Cardiac fibroblast (primary cell): ENCODE measurements at regions not wholly inside any gene's neighbourhood (a gene's known extent, or its start where the extent isn't known, plus 50 kb on each side); places are given as distances from the start of the nearest gene placed in this dataset.

Source experiments
- DNase-seq, 2 donors: peaks; one replicate each; pipeline versions ENCODE4 v3.0.0 to v3.0.0-alpha.2; 2010; ENCODE audit warnings: low read depth in 2 of 2
- H3K4me3 ChIP-seq, 2 donors: replicated peaks in 1 of 2; 1 replicate in 1 of 2; 2 replicates in 1 of 2; pipeline ENCODE4 v1.5.1; 2011; ENCODE audit warnings: low read depth in 2 of 2, low read length in 2 of 2, mild to moderate bottlenecking in 2 of 2, moderate library complexity in 1 of 2
- TF ChIP-seq, protein P1 (sequence below): IDR thresholded peaks from one replicate; pipeline ENCODE4 v1.5.1; 2011; ENCODE audit warnings: low read depth, mild to moderate bottlenecking, low read length, inconsistent platforms

DNA sequence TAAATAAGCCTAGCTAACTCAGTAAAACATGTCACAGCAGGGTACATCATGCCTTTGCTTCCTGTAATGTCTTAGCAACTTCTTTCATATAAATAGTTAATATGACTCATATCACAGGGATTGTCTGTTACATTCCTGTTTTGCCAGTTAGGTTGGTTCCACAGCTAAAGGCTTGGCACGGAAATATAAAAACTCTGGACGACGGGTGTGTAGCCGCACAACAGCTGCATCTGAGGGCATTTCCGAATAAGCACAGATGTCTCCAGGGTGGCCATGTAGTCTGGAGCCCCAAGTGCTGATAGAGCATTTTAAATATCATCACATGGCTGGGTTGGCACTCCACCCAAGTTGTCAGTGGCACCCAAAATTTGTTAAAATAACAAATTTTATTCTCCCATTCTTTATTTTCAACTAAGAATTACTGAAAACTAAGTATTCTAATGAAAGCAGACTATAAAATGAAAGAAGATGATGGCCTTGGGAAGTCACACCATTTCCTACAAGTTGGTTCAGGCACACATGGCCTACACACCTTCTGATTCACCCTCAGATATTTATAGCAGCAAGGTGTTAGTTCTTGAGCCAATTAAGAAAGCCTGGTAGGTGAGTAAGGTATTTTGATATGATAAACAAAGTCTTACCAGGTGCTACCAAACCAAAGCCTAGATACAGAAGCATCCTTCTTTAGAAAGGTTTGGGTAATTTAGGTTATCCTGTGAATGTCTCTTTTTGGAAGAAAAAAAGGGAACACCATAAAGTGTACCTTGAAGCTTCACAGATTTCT is 61.8 kb upstream of the STK17B start:
- H3K4me3 ChIP-seq, result no peak overlapping the region
- peak; percentile 76 to 87 for DNase-seq
- TF ChIP-seq, protein P1, sequence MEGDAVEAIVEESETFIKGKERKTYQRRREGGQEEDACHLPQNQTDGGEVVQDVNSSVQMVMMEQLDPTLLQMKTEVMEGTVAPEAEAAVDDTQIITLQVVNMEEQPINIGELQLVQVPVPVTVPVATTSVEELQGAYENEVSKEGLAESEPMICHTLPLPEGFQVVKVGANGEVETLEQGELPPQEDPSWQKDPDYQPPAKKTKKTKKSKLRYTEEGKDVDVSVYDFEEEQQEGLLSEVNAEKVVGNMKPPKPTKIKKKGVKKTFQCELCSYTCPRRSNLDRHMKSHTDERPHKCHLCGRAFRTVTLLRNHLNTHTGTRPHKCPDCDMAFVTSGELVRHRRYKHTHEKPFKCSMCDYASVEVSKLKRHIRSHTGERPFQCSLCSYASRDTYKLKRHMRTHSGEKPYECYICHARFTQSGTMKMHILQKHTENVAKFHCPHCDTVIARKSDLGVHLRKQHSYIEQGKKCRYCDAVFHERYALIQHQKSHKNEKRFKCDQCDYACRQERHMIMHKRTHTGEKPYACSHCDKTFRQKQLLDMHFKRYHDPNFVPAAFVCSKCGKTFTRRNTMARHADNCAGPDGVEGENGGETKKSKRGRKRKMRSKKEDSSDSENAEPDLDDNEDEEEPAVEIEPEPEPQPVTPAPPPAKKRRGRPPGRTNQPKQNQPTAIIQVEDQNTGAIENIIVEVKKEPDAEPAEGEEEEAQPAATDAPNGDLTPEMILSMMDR, result no peak

DNA sequence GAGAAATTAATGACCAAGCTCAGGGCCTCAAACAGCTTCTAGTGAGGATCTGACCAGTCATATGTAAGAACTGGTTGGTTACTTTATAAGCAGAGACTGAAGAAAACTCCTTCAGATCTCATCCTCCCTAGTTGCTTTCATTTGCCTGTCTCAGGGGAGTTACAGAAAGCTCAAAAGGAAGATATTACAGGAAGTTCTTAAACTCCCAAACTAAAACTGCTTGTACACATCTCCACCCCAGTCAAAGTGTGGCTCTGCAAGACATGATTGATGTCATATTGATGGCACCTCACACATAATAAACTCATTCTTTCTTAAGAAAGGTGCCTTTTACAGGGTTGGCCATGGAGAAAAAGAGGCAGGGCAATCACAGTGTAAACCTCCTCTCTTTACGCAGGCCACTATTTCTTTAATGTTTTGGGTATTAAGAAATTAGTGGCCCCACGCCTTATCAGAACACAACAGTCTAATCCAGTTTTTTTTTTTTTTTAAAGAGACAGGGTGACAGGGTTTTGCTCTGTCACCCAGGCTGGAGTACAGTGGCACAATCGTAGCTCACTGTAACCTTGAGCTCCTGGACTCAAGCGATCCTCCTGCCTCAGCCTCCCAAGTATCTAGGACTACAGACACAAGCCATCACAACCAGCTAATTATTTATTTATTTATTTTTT is 62.6 kb upstream of the STK17B start:
- H3K4me3 ChIP-seq, result no peak overlapping the region
- peak in 1 of 2 donors; percentile 67 for DNase-seq
- TF ChIP-seq, protein P1, result no peak

DNA sequence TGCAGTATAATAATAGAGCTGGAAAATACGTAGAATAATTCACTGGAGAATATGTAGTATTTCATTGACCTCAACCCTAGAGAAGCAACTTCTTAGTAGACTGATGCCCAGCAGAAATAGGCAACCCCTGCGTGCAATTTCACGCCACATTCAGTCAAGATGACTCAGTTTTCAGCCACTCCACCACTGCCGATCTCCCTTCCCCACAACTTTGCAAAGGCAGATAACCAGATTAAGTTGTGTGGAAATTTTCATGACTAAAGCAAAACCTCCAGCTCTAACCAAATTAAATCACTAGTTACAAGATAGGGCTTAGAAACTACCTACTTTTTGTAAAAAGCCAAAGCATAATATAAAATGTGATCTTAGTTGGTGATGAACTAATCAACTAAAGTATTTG is 63.3 kb upstream of the STK17B start:
- TF ChIP-seq, protein P1, result no peak
- peak; percentile 78 to 83 for DNase-seq
- H3K4me3 ChIP-seq, result no peak overlapping the region

DNA sequence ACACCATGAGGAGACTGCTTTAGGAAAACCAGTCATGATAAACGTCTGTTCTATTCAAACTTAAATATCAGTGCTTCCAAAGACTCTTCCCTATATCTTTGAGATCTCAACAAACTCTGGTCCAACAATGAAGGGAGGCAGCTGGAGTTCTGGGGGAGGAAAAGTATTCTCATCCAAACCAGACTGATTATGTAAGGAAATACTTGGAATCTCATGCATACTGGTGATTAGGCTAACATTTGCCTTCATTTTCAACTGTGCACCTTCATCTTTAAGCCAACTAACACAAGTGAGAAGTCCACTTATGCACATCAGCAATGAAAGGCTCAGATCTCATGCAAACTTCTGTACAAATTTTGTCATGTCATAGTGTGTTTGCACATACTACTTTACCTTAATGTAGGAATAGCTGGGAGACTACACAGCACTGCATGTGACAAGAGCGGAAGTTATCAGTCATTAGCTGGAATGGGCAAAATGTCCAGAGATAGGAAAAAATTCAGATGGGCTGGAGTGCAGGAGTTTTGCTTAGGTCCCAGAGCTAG is 67.5 kb upstream of the STK17B start:
- no peak overlapping the region for H3K4me3 ChIP-seq
- DNase-seq, result peak in 1 of 2 donors; percentile 39
- TF ChIP-seq, protein P1, result no peak

DNA sequence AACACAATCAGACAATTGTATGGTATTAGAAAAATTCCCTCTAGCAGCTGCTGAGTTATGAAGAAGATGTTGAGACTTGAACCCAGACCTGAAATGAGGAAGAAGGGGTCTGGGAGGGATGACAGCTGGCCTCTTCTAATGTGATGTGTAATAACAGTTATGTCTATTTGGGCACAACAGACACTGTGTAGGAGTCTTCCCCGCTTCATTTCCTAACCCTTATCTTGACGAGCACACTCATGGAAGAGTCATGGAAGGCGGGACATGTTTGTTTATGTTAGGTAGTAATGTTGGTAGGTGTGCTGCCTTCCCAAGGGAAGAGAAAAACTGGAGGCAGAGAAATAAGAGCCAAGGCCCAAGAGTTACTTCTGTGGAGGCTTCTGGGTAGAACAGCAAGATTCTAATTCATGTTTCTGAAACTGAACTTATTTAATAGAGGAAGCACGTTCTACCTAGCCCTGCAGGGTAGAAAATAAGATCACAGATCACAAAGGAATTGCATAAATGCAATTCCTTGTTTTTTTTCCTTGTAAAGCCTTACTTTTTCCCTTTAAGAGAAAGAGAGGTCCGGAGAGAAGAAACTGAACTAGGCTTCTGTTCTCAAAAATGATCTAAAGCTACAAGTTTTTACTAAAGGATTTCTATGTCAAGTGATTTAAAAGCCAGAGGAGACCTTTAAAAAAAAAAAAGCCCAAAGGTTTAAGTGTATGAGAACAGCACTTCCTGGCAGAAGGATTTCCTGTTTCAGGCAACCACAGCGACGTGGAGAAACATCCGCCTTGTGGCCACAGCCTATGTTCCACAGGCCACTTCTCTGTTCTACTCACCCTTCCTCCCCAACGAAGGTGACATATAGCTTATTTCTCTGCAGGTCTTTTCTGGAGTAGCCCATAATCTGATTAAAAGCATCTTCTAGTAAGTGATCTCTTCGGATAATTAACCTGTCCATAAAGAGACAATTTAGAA is 68.5 kb upstream of the STK17B start:
- peak; percentile 83 to 91 for DNase-seq
- no peak overlapping the region for H3K4me3 ChIP-seq

DNA sequence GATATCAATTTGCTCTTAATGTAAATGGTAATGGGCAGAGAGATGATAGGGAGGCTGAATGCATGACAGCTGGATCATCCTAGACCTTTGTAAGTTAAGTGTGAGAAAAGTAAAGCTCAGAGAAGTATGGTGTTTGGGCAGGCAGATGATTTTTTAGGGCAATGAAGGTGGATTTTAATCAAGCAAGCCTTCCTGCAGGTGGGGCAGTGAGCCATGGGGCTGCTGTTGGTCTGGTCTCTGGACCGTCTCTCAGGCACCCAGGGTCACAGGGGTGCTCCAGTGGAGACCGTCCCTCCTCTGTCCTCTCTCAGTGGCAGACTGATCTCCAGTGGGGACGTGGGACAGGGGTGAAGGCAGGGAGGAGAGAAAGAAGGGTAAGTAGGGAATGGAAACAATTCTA is 69.8 kb upstream of the STK17B start:
- no peak for DNase-seq
- no peak overlapping the region for H3K4me3 ChIP-seq
- TF ChIP-seq, protein P1, result no peak

More for the DNA sequence above, 68.5 kb upstream of the STK17B start:
- TF ChIP-seq, protein P1, result peak; percentile 34
